HUES48 (cell line): ENCODE measurements at regions not wholly inside any gene's neighbourhood (a gene's known extent, or its start where the extent isn't known, plus 50 kb on each side); places are given as distances from the start of the nearest gene placed in this dataset.
"Not testable (repeated sequence)": the region's sequence is repeated elsewhere in the genome, so short reads cannot be mapped to it uniquely, and the experiment has no call there.

Experiments
- H3K27ac ChIP-seq: one replicate; pipeline ENCODE4 v1.7.0; 2013; ENCODE audit warnings: low read depth, low read length, inconsistent platforms
- H3K27me3 ChIP-seq: 2 replicates; pipeline ENCODE4 v1.6.1; 2013; ENCODE audit warnings: mild to moderate bottlenecking, low read length; ENCODE audit not compliant: control insufficient read depth, insufficient read depth
- H3K36me3 ChIP-seq: 2 replicates; pipeline ENCODE4 v1.6.1; 2013; ENCODE audit warnings: low read length; ENCODE audit not compliant: control insufficient read depth, insufficient read depth
- H3K4me1 ChIP-seq: 2 replicates; pipeline ENCODE4 v1.6.1; 2013; ENCODE audit warnings: mild to moderate bottlenecking, low read length; ENCODE audit not compliant: control insufficient read depth, insufficient read depth
- H3K4me3 ChIP-seq: 2 replicates; pipeline ENCODE4 v1.5.1; 2013; ENCODE audit warnings: mild to moderate bottlenecking, low read depth, low read length
- H3K9ac ChIP-seq: 2 replicates; pipeline ENCODE4 v1.6.1; 2013; ENCODE audit warnings: mild to moderate bottlenecking, low read depth, low read length, moderate library complexity
- H3K9me3 ChIP-seq: 2 replicates; pipeline ENCODE4 v1.6.1; 2013; ENCODE audit warnings: low read length; ENCODE audit not compliant: control insufficient read depth, insufficient read depth

GRCh38 chr6:16824845-16825685 is 63.8 kb upstream of the ATXN1 start:
- no peak overlapping the region for H3K27ac ChIP-seq
- no peaks in the 10 kb centered on the region for H3K9me3 ChIP-seq
- H3K27me3 ChIP-seq: no peaks in the 10 kb centered on the region
- H3K4me1 ChIP-seq: peaks cover 9% of the 10 kb centered on the region; the same call in 1 of the 2 replicates
- no peaks in the 10 kb centered on the region for H3K36me3 ChIP-seq
- no peak overlapping the region for H3K9ac ChIP-seq
- H3K4me3 ChIP-seq: no peak overlapping the region

- Histone ChIP-seq H3K27me3 (no peaks in the 10 kb centered on the region), H3K4me3 (no peak overlapping the region), H3K27ac (no peak overlapping the region), H3K4me1 (peaks cover 9% of the 10 kb centered on the region; the same call in 1 of the 2 replicates), H3K9ac (no peak overlapping the region), H3K36me3 (no peaks in the 10 kb centered on the region), H3K9me3 (no peaks in the 10 kb centered on the region)
These were observed 62.6 kb upstream of the ATXN1 start for GRCh38 chr6:16823718-16824352.

- Histone ChIP-seq H3K4me1 (peaks cover 9% of the 10 kb centered on the region; the same call in 1 of the 2 replicates), H3K27me3 (no peaks in the 10 kb centered on the region), H3K9me3 (no peaks in the 10 kb centered on the region), H3K36me3 (no peaks in the 10 kb centered on the region), H3K4me3 (no peak overlapping the region), H3K27ac (no peak overlapping the region), H3K9ac (no peak overlapping the region; the same call in 1 of the 2 replicates)
These were observed 61.9 kb upstream of the ATXN1 start for GRCh38 chr6:16822975-16823717.

GRCh38 chr6:16822529-16822928 is 61.3 kb upstream of the ATXN1 start:
- no peaks in the 10 kb centered on the region for H3K36me3 ChIP-seq
- peaks cover 9% of the 10 kb centered on the region; the same call in 1 of the 2 replicates for H3K4me1 ChIP-seq
- H3K27ac ChIP-seq: no peak overlapping the region
- H3K9me3 ChIP-seq: no peaks in the 10 kb centered on the region
- H3K9ac ChIP-seq: no peak overlapping the region
- no peak overlapping the region for H3K4me3 ChIP-seq
- no peaks in the 10 kb centered on the region for H3K27me3 ChIP-seq

- Histone ChIP-seq H3K9ac (no peak overlapping the region), H3K4me3 (no peak overlapping the region), H3K27ac (no peak overlapping the region), H3K27me3 (no peaks in the 10 kb centered on the region), H3K36me3 (no peaks in the 10 kb centered on the region), H3K9me3 (no peaks in the 10 kb centered on the region), H3K4me1 (peaks cover 9% of the 10 kb centered on the region; the same call in 1 of the 2 replicates)
These were observed 60.6 kb upstream of the ATXN1 start for GRCh38 chr6:16821834-16822264.

- H3K4me1 ChIP-seq, H3K36me3 ChIP-seq, H3K9me3 ChIP-seq, H3K9ac ChIP-seq, H3K27me3 ChIP-seq, H3K4me3 ChIP-seq, H3K27ac ChIP-seq: not testable (repeated sequence)
These were observed 59.0 kb upstream of the ATXN1 start for GRCh38 chr6:16820262-16820661.

- H3K27ac ChIP-seq: no peak overlapping the region
These were observed 58.5 kb upstream of the ATXN1 start for GRCh38 chr6:16819752-16820151.

GRCh38 chr6:16818992-16819626 is 57.8 kb upstream of the ATXN1 start:
- Histone ChIP-seq H3K27ac (no peak overlapping the region), H3K36me3 (no peaks in the 10 kb centered on the region), H3K4me1 (no peaks in the 10 kb centered on the region), H3K27me3 (no peaks in the 10 kb centered on the region), H3K9me3 (no peaks in the 10 kb centered on the region), H3K4me3 (no peak overlapping the region), H3K9ac (no peak overlapping the region)

More at GRCh38 chr6:16819752-16820151, 58.5 kb upstream of the ATXN1 start:
- no peaks in the 10 kb centered on the region for H3K4me1 ChIP-seq
- no peak overlapping the region for H3K9ac ChIP-seq
- H3K36me3 ChIP-seq: no peaks in the 10 kb centered on the region
- no peak overlapping the region for H3K4me3 ChIP-seq
- H3K9me3 ChIP-seq: no peaks in the 10 kb centered on the region
- no peaks in the 10 kb centered on the region for H3K27me3 ChIP-seq

- no peak overlapping the region for H3K4me3 ChIP-seq
- H3K9ac ChIP-seq: no peak overlapping the region
- peaks cover 6% of the 10 kb centered on the region for H3K9me3 ChIP-seq
- H3K27me3 ChIP-seq: no peaks in the 10 kb centered on the region
- no peaks in the 10 kb centered on the region for H3K4me1 ChIP-seq
- no peaks in the 10 kb centered on the region for H3K36me3 ChIP-seq
- no peak overlapping the region for H3K27ac ChIP-seq
These were observed 56.3 kb upstream of the ATXN1 start for GRCh38 chr6:16817594-16817993.

GRCh38 chr6:16816891-16817290 is 55.6 kb upstream of the ATXN1 start:
- peaks cover 9% of the 10 kb centered on the region for H3K9me3 ChIP-seq
- no peak overlapping the region for H3K27ac ChIP-seq
- no peaks in the 10 kb centered on the region for H3K27me3 ChIP-seq
- no peaks in the 10 kb centered on the region for H3K4me1 ChIP-seq
- no peak overlapping the region for H3K4me3 ChIP-seq
- no peaks in the 10 kb centered on the region for H3K36me3 ChIP-seq
- H3K9ac ChIP-seq: no peak overlapping the region
